GM23338 (cell line): ENCODE measurements at regions not wholly inside any gene's neighbourhood (a gene's known extent, or its start where the extent isn't known, plus 50 kb on each side); places are given as distances from the start of the nearest gene placed in this dataset.

ENCODE experiments used
- EZH2 ChIP-seq: fragments of 200-600 bp; sonication (generic); IDR thresholded peaks from one replicate; pipeline ENCODE4 v1.8.0; 2017; ENCODE audit warnings: antibody characterized with exemption, mild to moderate bottlenecking, low read depth; ENCODE audit not compliant: unreplicated experiment
- NANOG ChIP-seq: IDR thresholded peaks from 2 replicates; pipeline ENCODE4 v1.6.1; 2016; ENCODE audit warnings: antibody characterized with exemption, borderline replicate concordance
- POLR2AphosphoS5 ChIP-seq: IDR thresholded peaks from 2 replicates; pipeline ENCODE4 v1.6.1; 2016; ENCODE audit warnings: antibody characterized with exemption, low read depth
- TF ChIP-seq, protein P1 (sequence below), 2 experiments: fragments of 200-600 bp in 1 of 2; sonication (generic) in 1 of 2; conservative IDR thresholded peaks; 2 replicates each; pipeline versions ENCODE4 v1.5.1 to v1.6.1; 2016 to 2017; ENCODE audit warnings: antibody characterized with exemption in 2 of 2, low read depth in 2 of 2, mild to moderate bottlenecking in 2 of 2, moderate library complexity in 1 of 2
- TF ChIP-seq, protein P2 (sequence below): IDR thresholded peaks from one replicate; pipeline ENCODE4 v1.6.1; 2018; ENCODE audit warnings: antibody characterized with exemption; ENCODE audit not compliant: unreplicated experiment

DNA sequence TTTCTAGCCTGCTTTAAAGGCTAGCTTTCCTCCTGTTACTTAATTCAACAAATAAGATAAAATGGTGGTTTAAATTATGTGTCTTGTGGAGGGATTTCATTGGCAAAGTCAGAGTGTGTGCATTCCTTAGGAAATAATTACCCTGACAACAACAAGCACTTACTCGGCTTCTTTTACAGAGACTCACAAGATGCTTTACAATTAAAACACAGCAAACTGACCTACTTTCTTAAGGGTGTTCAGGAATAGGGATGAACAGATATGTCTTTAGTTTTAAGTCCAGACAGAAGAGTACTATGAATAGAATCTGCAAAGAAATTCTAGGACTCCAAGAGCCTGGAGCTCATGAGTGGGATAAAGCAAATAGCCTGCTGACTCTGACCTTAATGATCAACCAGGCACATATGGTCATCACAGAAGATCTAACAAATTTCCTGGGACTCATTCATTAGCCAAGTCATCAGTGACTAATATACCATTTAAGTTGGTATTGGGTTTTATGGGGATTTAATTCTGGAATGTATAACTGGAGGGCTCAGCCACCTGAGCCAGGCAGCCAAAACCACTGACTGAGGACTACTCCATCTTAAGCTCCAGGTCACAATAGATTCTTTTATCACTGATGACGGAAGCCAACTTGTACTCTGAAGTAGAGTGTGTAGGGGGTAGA lies 161.8 kb upstream of the RIMS1 start:
- TF ChIP-seq, protein P1, sequence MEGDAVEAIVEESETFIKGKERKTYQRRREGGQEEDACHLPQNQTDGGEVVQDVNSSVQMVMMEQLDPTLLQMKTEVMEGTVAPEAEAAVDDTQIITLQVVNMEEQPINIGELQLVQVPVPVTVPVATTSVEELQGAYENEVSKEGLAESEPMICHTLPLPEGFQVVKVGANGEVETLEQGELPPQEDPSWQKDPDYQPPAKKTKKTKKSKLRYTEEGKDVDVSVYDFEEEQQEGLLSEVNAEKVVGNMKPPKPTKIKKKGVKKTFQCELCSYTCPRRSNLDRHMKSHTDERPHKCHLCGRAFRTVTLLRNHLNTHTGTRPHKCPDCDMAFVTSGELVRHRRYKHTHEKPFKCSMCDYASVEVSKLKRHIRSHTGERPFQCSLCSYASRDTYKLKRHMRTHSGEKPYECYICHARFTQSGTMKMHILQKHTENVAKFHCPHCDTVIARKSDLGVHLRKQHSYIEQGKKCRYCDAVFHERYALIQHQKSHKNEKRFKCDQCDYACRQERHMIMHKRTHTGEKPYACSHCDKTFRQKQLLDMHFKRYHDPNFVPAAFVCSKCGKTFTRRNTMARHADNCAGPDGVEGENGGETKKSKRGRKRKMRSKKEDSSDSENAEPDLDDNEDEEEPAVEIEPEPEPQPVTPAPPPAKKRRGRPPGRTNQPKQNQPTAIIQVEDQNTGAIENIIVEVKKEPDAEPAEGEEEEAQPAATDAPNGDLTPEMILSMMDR (conservative IDR thresholded peaks at IDR 0.05; ENCODE audit: low read depth in 2 of 2) = no peak
- TF ChIP-seq, protein P2, sequence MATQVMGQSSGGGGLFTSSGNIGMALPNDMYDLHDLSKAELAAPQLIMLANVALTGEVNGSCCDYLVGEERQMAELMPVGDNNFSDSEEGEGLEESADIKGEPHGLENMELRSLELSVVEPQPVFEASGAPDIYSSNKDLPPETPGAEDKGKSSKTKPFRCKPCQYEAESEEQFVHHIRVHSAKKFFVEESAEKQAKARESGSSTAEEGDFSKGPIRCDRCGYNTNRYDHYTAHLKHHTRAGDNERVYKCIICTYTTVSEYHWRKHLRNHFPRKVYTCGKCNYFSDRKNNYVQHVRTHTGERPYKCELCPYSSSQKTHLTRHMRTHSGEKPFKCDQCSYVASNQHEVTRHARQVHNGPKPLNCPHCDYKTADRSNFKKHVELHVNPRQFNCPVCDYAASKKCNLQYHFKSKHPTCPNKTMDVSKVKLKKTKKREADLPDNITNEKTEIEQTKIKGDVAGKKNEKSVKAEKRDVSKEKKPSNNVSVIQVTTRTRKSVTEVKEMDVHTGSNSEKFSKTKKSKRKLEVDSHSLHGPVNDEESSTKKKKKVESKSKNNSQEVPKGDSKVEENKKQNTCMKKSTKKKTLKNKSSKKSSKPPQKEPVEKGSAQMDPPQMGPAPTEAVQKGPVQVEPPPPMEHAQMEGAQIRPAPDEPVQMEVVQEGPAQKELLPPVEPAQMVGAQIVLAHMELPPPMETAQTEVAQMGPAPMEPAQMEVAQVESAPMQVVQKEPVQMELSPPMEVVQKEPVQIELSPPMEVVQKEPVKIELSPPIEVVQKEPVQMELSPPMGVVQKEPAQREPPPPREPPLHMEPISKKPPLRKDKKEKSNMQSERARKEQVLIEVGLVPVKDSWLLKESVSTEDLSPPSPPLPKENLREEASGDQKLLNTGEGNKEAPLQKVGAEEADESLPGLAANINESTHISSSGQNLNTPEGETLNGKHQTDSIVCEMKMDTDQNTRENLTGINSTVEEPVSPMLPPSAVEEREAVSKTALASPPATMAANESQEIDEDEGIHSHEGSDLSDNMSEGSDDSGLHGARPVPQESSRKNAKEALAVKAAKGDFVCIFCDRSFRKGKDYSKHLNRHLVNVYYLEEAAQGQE = no peak
- TF ChIP-seq NANOG = no peak
- TF ChIP-seq EZH2 = no peak
- TF ChIP-seq POLR2AphosphoS5 = no peak
